HS-5 (cell line): ENCODE measurements at regions not wholly inside any gene's neighbourhood (a gene's known extent, or its start where the extent isn't known, plus 50 kb on each side); places are given as distances from the start of the nearest gene placed in this dataset.
"Not testable (repeated sequence)": the region's sequence is repeated elsewhere in the genome, so short reads cannot be mapped to it uniquely, and the experiment has no call there.

ENCODE experiments used
- DNase-seq: peaks from one replicate; pipeline ENCODE4 v3.0.0-alpha.2; 2012; ENCODE audit warnings: low read depth

GRCh38 chr14:30159374-30159773 lies 231.7 kb upstream of the PRKD1 start:
- DNase-seq, result no peak

- DNase-seq, result no peak
Observed at GRCh38 chr14:30160608-30161007, 233.0 kb upstream of the PRKD1 start.

GRCh38 chr14:30162066-30162465 lies 234.4 kb upstream of the PRKD1 start:
- no peak for DNase-seq

GRCh38 chr14:30165255-30165654 lies 237.6 kb upstream of the PRKD1 start:
- DNase-seq, result no peak

- no peak for DNase-seq
Observed at GRCh38 chr14:30177781-30178180, 250.1 kb upstream of the PRKD1 start.

- no peak for DNase-seq
Observed at GRCh38 chr14:30179381-30180130, 251.9 kb upstream of the PRKD1 start.

GRCh38 chr14:30180219-30180618 lies 252.6 kb upstream of the PRKD1 start:
- DNase-seq, result no peak

- no peak for DNase-seq
Observed at GRCh38 chr14:30185832-30186231, 258.2 kb upstream of the PRKD1 start.

GRCh38 chr14:30191639-30192279 lies 264.1 kb upstream of the PRKD1 start:
- DNase-seq, result no peak

GRCh38 chr14:30193101-30193500 lies 265.5 kb upstream of the PRKD1 start:
- no peak for DNase-seq

GRCh38 chr14:30193845-30194501 lies 266.3 kb upstream of the PRKD1 start:
- peak; percentile 83 for DNase-seq

- DNase-seq, result peak; percentile 68
Observed at GRCh38 chr14:30194741-30195148, 267.1 kb upstream of the PRKD1 start.

GRCh38 chr14:30195941-30196340 lies 268.3 kb upstream of the PRKD1 start:
- DNase-seq, result no peak

GRCh38 chr14:30196861-30197260 lies 269.2 kb upstream of the PRKD1 start:
- no peak for DNase-seq

- not testable (repeated sequence) for DNase-seq
Observed at GRCh38 chr14:30198720-30199119, 271.1 kb upstream of the PRKD1 start.

- DNase-seq, result no peak
Observed at GRCh38 chr14:30204431-30204980, 276.9 kb upstream of the PRKD1 start.

GRCh38 chr14:30209136-30209535 lies 281.5 kb upstream of the PRKD1 start:
- no peak for DNase-seq

GRCh38 chr14:30210630-30211029 lies 283.0 kb upstream of the PRKD1 start:
- DNase-seq, result no peak

GRCh38 chr14:30211326-30211725 lies 283.7 kb upstream of the PRKD1 start:
- DNase-seq, result no peak

- DNase-seq, result peak; percentile 29
Observed at GRCh38 chr14:30214014-30214413, 286.4 kb upstream of the PRKD1 start.

- DNase-seq, result peak; percentile 51
Observed at GRCh38 chr14:30214461-30215090, 286.9 kb upstream of the PRKD1 start.

GRCh38 chr14:30218907-30219306 lies 291.3 kb upstream of the PRKD1 start:
- no peak for DNase-seq
